H1 (cell line): ENCODE measurements at regions not wholly inside any gene's neighbourhood (a gene's known extent, or its start where the extent isn't known, plus 50 kb on each side); places are given as distances from the start of the nearest gene placed in this dataset.

Source experiments
- CTCF ChIA-PET: fragments of 300-600 bp; sonication (Branson Sonifier 250); formaldehyde crosslinking; loops from one replicate; lab custom pipeline; 2021; ENCODE audit not compliant: partially characterized antibody; lab: Charles Lee
- POLR2A ChIA-PET: fragments of 300-600 bp; sonication (Branson Sonifier 250); formaldehyde crosslinking; loops from one replicate; lab custom pipeline; 2021; ENCODE audit warnings: inconsistent platforms; ENCODE audit not compliant: partially characterized antibody; lab: Charles Lee
- DNase-seq, 2 experiments: peaks; one replicate each; pipeline versions ENCODE4 v3.0.0 to v3.0.0-alpha.2; 2010 to 2022; ENCODE audit warnings: low spot score in 2 of 2, low read depth in 1 of 2, mixed read lengths in 1 of 2
- FAIRE-seq: peaks from 2 replicates; lab custom pipeline; 2011; peaks lifted over from hg19 to GRCh38; lab: Jason Lieb, UNC
- H2AFZ ChIP-seq: 2 replicates; pipeline ENCODE4 v1.8.1; 2012; ENCODE audit warnings: low read length, inconsistent platforms
- H2AK5ac ChIP-seq: 2 replicates; pipeline ENCODE4 v1.6.1; 2013; ENCODE audit warnings: low read depth, low read length
- H2BK120ac ChIP-seq: replicated peaks from 2 replicates; pipeline ENCODE3; 2013; ENCODE audit warnings: low read depth, low read length, inconsistent platforms
- H2BK12ac ChIP-seq: 2 replicates; pipeline ENCODE4 v1.6.1; 2013; ENCODE audit warnings: low read depth, low read length
- H2BK15ac ChIP-seq: 2 replicates; pipeline ENCODE4 v1.6.1; 2013; ENCODE audit warnings: low read length
- H2BK20ac ChIP-seq: 2 replicates; pipeline ENCODE4 v1.6.1; 2013; ENCODE audit warnings: low read length
- H2BK5ac ChIP-seq: 2 replicates; pipeline ENCODE4 v1.6.1; 2013; ENCODE audit warnings: low read depth, low read length
- H3K14ac ChIP-seq: 2 replicates; pipeline ENCODE4 v1.6.1; 2013; ENCODE audit warnings: inconsistent platforms; ENCODE audit not compliant: insufficient read length
- H3K18ac ChIP-seq: 2 replicates; pipeline ENCODE4 v1.6.1; 2013; ENCODE audit warnings: low read length; ENCODE audit errors: extremely low read depth
- H3K23ac ChIP-seq: 2 replicates; pipeline ENCODE4 v1.6.1; 2013; ENCODE audit warnings: inconsistent platforms; ENCODE audit not compliant: insufficient read length
- H3K23me2 ChIP-seq: 2 replicates; pipeline ENCODE4 v1.6.1; 2013; ENCODE audit warnings: low read depth, low read length
- H3K27ac ChIP-seq: 2 replicates; pipeline ENCODE4 v1.6.1; 2011; ENCODE audit warnings: low read depth, low read length, inconsistent platforms
- H3K27me3 ChIP-seq, 4 experiments: replicated peaks in 1 of 4; 1 replicate in 1 of 4; 2 replicates in 3 of 4; pipeline versions ENCODE4 v1.6.1 to v1.8.1; 2011 to 2013; ENCODE audit warnings: low read length in 3 of 4, mild to moderate bottlenecking in 3 of 4, inconsistent platforms in 2 of 4, mixed read lengths in 2 of 4, moderate library complexity in 1 of 4; ENCODE audit not compliant: control insufficient read depth in 3 of 4, insufficient read depth in 3 of 4; ENCODE audit errors: extremely low read depth in 1 of 4
- H3K36me3 ChIP-seq, 4 experiments: 2 replicates each; pipeline versions ENCODE4 v1.6.1 to v1.8.1; 2011 to 2013; ENCODE audit warnings: mild to moderate bottlenecking in 4 of 4, low read length in 3 of 4, moderate library complexity in 2 of 4, control low read depth in 1 of 4, inconsistent platforms in 1 of 4; ENCODE audit not compliant: insufficient read depth in 4 of 4, control insufficient read depth in 2 of 4
- H3K4ac ChIP-seq: replicated peaks from 2 replicates; pipeline ENCODE3; 2013; ENCODE audit warnings: low read length, low read depth, mixed read lengths, inconsistent platforms; ENCODE audit not compliant: insufficient read length
- H3K4me1 ChIP-seq, 4 experiments: replicated peaks in 1 of 4; 1 replicate in 1 of 4; 2 replicates in 3 of 4; pipeline versions ENCODE4 v1.6.1 to v1.8.1; 2011 to 2013; ENCODE audit warnings: low read length in 3 of 4, inconsistent platforms in 2 of 4, mixed read lengths in 1 of 4; ENCODE audit not compliant: insufficient read depth in 4 of 4, control insufficient read depth in 3 of 4
- H3K4me2 ChIP-seq, 2 experiments: 2 replicates each; pipeline versions ENCODE4 v1.6.1 to v1.8.1; 2011 to 2013; ENCODE audit warnings: low read depth in 2 of 2, low read length in 2 of 2, control low read depth in 1 of 2, inconsistent platforms in 1 of 2, mild to moderate bottlenecking in 1 of 2; ENCODE audit not compliant: insufficient read depth in 1 of 2
- H3K4me3 ChIP-seq, 4 experiments: fragments of 200-600, 300-600 bp in 1 of 4; sonication (generic), shearing (Covaris generic), sonication (Bioruptor Twin) in 1 of 4; 2 replicates each; pipeline versions ENCODE4 v1.5.1 to v1.8.1; 2011 to 2016; ENCODE audit warnings: low read length in 4 of 4, low read depth in 3 of 4, control low read depth in 2 of 4, inconsistent platforms in 2 of 4, mild to moderate bottlenecking in 2 of 4, mixed read lengths in 1 of 4, moderate library complexity in 1 of 4; ENCODE audit not compliant: insufficient read depth in 2 of 4; ENCODE audit errors: extremely low read depth in 1 of 4
- H3K56ac ChIP-seq: replicated peaks from 2 replicates; pipeline ENCODE3; 2013; ENCODE audit warnings: low read depth, mild to moderate bottlenecking, mixed read lengths, low read length, inconsistent platforms; ENCODE audit not compliant: insufficient read length
- H3K79me1 ChIP-seq: 2 replicates; pipeline ENCODE4 v1.6.1; 2013; ENCODE audit warnings: low read depth, low read length, control low read depth
- H3K79me2 ChIP-seq, 2 experiments: 2 replicates each; pipeline versions ENCODE4 v1.6.1 to v1.8.1; 2012 to 2013; ENCODE audit warnings: low read length in 2 of 2, mild to moderate bottlenecking in 2 of 2, inconsistent platforms in 1 of 2; ENCODE audit not compliant: insufficient read depth in 2 of 2, control insufficient read depth in 1 of 2
- H3K9ac ChIP-seq, 4 experiments: replicated peaks in 1 of 4; 1 replicate in 1 of 4; 2 replicates in 3 of 4; pipeline versions ENCODE4 v1.6.1 to v1.8.1; 2011 to 2013; ENCODE audit warnings: low read depth in 3 of 4, low read length in 3 of 4, control low read depth in 2 of 4, mild to moderate bottlenecking in 2 of 4, moderate library complexity in 2 of 4, inconsistent platforms in 1 of 4; ENCODE audit errors: extremely low read depth in 1 of 4
- H3K9me3 ChIP-seq, 2 experiments: 2 replicates each; pipeline versions ENCODE4 v1.6.1 to v1.8.1; 2012 to 2013; ENCODE audit warnings: mild to moderate bottlenecking in 2 of 2, moderate library complexity in 2 of 2, control low read depth in 1 of 2, inconsistent platforms in 1 of 2, low read depth in 1 of 2, low read length in 1 of 2, mixed read lengths in 1 of 2; ENCODE audit not compliant: insufficient read depth in 2 of 2
- H4K20me1 ChIP-seq, 2 experiments: replicated peaks in 1 of 2; 2 replicates each; pipeline versions ENCODE3 to v1.8.1; 2011 to 2013; ENCODE audit warnings: inconsistent platforms in 2 of 2, low read length in 2 of 2, mild to moderate bottlenecking in 1 of 2; ENCODE audit not compliant: insufficient read depth in 2 of 2, control insufficient read depth in 1 of 2
- H4K5ac ChIP-seq: 2 replicates; pipeline ENCODE4 v1.6.1; 2013; ENCODE audit warnings: low read length, low read depth, mixed read lengths, inconsistent platforms; ENCODE audit not compliant: insufficient read length
- H4K8ac ChIP-seq: 2 replicates; pipeline ENCODE4 v1.8.0; 2013; ENCODE audit warnings: mild to moderate bottlenecking, moderate library complexity, low read length, inconsistent platforms; ENCODE audit not compliant: insufficient read depth; ENCODE audit errors: extremely low read depth
- H4K91ac ChIP-seq: replicated peaks from 2 replicates; pipeline ENCODE3; 2013; ENCODE audit warnings: low read length, mixed read lengths, inconsistent platforms; ENCODE audit not compliant: insufficient read length
- ASH2L ChIP-seq: fragments of 200-600, 300-600 bp; sonication (generic); IDR thresholded peaks from one replicate; pipeline ENCODE4 v1.7.1; 2017; ENCODE audit warnings: low read length
- BRCA1 ChIP-seq: IDR thresholded peaks from 2 replicates; pipeline ENCODE4 v1.6.1; 2012; ENCODE audit warnings: low read depth, low read length, improper control_type of control experiment
- CBX5 ChIP-seq: fragments of 300-800, 300-1000 bp; sonication (generic); IDR thresholded peaks from 2 replicates; pipeline ENCODE4 v1.7.1; 2016; ENCODE audit warnings: antibody characterized with exemption, low read length, low read depth
- HDAC2 ChIP-seq, 2 experiments: fragments of 300-600 bp in 1 of 2; sonication (generic) in 1 of 2; IDR thresholded peaks; 2 replicates each; pipeline ENCODE4 v1.6.1; 2011 to 2012; ENCODE audit warnings: low read depth in 2 of 2, low read length in 2 of 2, mild to moderate bottlenecking in 2 of 2, moderate library complexity in 2 of 2, borderline replicate concordance in 1 of 2, inconsistent platforms in 1 of 2
- JUN ChIP-seq: IDR thresholded peaks from 2 replicates; pipeline ENCODE4 v1.6.1; 2011; ENCODE audit warnings: low read depth, mild to moderate bottlenecking, improper control_type of control experiment, low read length
- PHF8 ChIP-seq: fragments of 200-600 bp; sonication (generic); conservative IDR thresholded peaks from 2 replicates; pipeline ENCODE4 v1.7.1; 2012; ENCODE audit warnings: low read depth, mild to moderate bottlenecking, inconsistent platforms, low read length, moderate library complexity
- POLR2A ChIP-seq, 2 experiments: IDR thresholded peaks; 1 replicate in 1 of 2; 2 replicates in 1 of 2; pipeline ENCODE4 v1.6.1; 2011; ENCODE audit warnings: low read depth in 2 of 2, low read length in 2 of 2, mild to moderate bottlenecking in 2 of 2; ENCODE audit errors: control extremely low read depth in 1 of 2
- POU5F1 ChIP-seq: IDR thresholded peaks from 2 replicates; pipeline ENCODE4 v1.6.1; 2011; ENCODE audit warnings: low read depth, mild to moderate bottlenecking, low read length, moderate library complexity
- SAP30 ChIP-seq: fragments of 300-600 bp; sonication (generic); IDR thresholded peaks from 2 replicates; pipeline ENCODE4 v1.7.1; 2012; ENCODE audit warnings: low read length, moderate library complexity, mild to moderate bottlenecking, inconsistent platforms; ENCODE audit not compliant: insufficient read depth, insufficient replicate concordance
- TEAD4 ChIP-seq: IDR thresholded peaks from 2 replicates; pipeline ENCODE4 v1.6.1; 2012; ENCODE audit warnings: low read depth, low read length, inconsistent platforms, mixed read lengths
- WGBS, 2 experiments: shearing (Covaris generic) in 1 of 2; methylation state at CpG; one replicate each; pipeline versions ENCODE4 v1.1.6 to v1.1.7; 2013 to 2015; ENCODE audit warnings: low lambda C conversion rate in 2 of 2, mixed read lengths in 2 of 2, inconsistent platforms in 1 of 2, low coverage in 1 of 2, missing lambda C conversion rate in 1 of 2; ENCODE audit not compliant: insufficient replicate concordance in 2 of 2, insufficient coverage in 1 of 2, insufficient read length in 1 of 2; ENCODE audit errors: extremely low coverage in 1 of 2, missing lambda C conversion rate in 1 of 2; 5-methylcytosine and 5-hydroxymethylcytosine counted together
- TF ChIP-seq, protein P1 (sequence below): IDR thresholded peaks from 2 replicates; pipeline ENCODE4 v1.6.1; 2012; ENCODE audit warnings: low read length, inconsistent platforms
- TF ChIP-seq, protein P2 (sequence below): IDR thresholded peaks from 2 replicates; pipeline ENCODE4 v1.6.1; 2012; ENCODE audit warnings: inconsistent platforms

DNA sequence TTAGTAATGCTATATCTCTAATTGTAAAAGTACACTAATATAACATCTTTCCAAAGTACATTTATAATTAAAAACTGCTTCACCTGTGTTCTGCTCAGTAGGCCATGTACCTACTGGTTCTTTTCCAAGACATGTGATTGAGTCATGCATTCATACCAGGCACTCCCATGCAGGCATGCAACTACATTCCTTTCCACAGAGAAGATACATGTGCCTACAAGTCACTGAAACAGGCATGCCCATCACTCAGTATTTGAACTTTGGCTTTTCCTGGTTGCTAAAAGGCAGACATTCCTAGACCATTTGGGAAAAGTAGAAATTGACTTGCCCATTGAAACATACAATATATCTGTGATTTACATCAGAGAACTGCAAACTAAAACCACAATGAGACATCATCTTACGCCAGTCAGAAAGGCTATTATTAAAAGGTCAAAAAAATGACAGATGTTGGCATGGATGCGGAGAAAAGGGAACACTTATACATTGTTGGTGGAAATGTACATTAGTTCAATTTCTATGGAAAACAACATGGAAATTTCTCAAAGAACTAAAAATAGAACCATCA lies 148.3 kb upstream of the MOCS2 start:
- Histone ChIP-seq H3K27ac (no peak overlapping the region), H2AFZ (no peak overlapping the region), H3K9me3 (no peaks in the 10 kb centered on the region), H4K5ac (no peak overlapping the region), H3K4ac (no peak overlapping the region), H2BK15ac (no peak overlapping the region), H3K23me2 (no peaks in the 10 kb centered on the region), H4K91ac (no peak overlapping the region), H3K4me3 (no peak overlapping the region), H2AK5ac (no peak overlapping the region), H3K27me3 (no peaks in the 10 kb centered on the region), H3K79me1 (no peaks in the 10 kb centered on the region; the same call in 1 of the 2 replicates), H2BK12ac (no peak overlapping the region), H3K4me2 (no peak overlapping the region), H3K36me3 (no peaks in the 10 kb centered on the region), H3K79me2 (no peaks in the 10 kb centered on the region), H3K4me1 (no peaks in the 10 kb centered on the region), H4K8ac (no peak overlapping the region), H3K18ac (no peak overlapping the region), H3K9ac (no peak overlapping the region), H3K56ac (no peak overlapping the region), H4K20me1 (no peaks in the 10 kb centered on the region), H2BK20ac (no peak overlapping the region), H3K14ac (no peak overlapping the region), H2BK5ac (no peak overlapping the region), H2BK120ac (no peak overlapping the region), H3K23ac (no peak overlapping the region)
- FAIRE-seq = no peak
- 90% methylated on average over 2 of the region's 2 CpGs; no CpG with 5 or more reads in 1 of the 2 experiments for WGBS, 2 experiments
- POLR2A ChIA-PET = no interaction called here
- no peak for DNase-seq
- CTCF ChIA-PET = no interaction called here
- no peak for TF ChIP-seq JUN
- no peak for TF ChIP-seq SAP30
- TF ChIP-seq, protein P1, sequence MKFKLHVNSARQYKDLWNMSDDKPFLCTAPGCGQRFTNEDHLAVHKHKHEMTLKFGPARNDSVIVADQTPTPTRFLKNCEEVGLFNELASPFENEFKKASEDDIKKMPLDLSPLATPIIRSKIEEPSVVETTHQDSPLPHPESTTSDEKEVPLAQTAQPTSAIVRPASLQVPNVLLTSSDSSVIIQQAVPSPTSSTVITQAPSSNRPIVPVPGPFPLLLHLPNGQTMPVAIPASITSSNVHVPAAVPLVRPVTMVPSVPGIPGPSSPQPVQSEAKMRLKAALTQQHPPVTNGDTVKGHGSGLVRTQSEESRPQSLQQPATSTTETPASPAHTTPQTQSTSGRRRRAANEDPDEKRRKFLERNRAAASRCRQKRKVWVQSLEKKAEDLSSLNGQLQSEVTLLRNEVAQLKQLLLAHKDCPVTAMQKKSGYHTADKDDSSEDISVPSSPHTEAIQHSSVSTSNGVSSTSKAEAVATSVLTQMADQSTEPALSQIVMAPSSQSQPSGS = no peak
- TF ChIP-seq POU5F1 = no peak
- TF ChIP-seq TEAD4 = no peak
- TF ChIP-seq CBX5 = no peak
- TF ChIP-seq ASH2L = no peak
- no peak for TF ChIP-seq BRCA1
- no peak for TF ChIP-seq HDAC2 (IDR thresholded peaks at IDR 0.05; ENCODE audit: borderline replicate concordance in 1 of 2, low read depth in 2 of 2, low read length in 2 of 2)
- TF ChIP-seq, protein P2, sequence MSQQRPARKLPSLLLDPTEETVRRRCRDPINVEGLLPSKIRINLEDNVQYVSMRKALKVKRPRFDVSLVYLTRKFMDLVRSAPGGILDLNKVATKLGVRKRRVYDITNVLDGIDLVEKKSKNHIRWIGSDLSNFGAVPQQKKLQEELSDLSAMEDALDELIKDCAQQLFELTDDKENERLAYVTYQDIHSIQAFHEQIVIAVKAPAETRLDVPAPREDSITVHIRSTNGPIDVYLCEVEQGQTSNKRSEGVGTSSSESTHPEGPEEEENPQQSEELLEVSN = no peak
- no peak for TF ChIP-seq POLR2A (IDR thresholded peaks at IDR 0.05; ENCODE audit: control extremely low read depth in 1 of 2, low read depth in 2 of 2, low read length in 2 of 2)
- no peak for TF ChIP-seq PHF8
